H9 (cell line): ENCODE measurements at regions not wholly inside any gene's neighbourhood (a gene's known extent, or its start where the extent isn't known, plus 50 kb on each side); places are given as distances from the start of the nearest gene placed in this dataset.

Experiments
- DNase-seq: peaks from one replicate; pipeline ENCODE4 v3.0.0-alpha.2; 2017
- H2AFZ ChIP-seq: one replicate; pipeline ENCODE4 v1.6.1; 2013; ENCODE audit warnings: mild to moderate bottlenecking, low read length, control low read depth, moderate library complexity
- H2AK5ac ChIP-seq: 2 replicates; pipeline ENCODE4 v1.6.1; 2013; ENCODE audit warnings: low read length, control low read depth, mixed read lengths; ENCODE audit not compliant: insufficient read length
- H2BK120ac ChIP-seq: one replicate; pipeline ENCODE4 v1.6.1; 2013; ENCODE audit warnings: low read depth, mild to moderate bottlenecking, low read length, control low read depth, inconsistent platforms; ENCODE audit not compliant: poor library complexity, severe bottlenecking
- H2BK12ac ChIP-seq: 2 replicates; pipeline ENCODE4 v1.6.1; 2013; ENCODE audit warnings: low read length, control low read depth, mixed read lengths, low read depth; ENCODE audit not compliant: insufficient read length
- H2BK15ac ChIP-seq: 2 replicates; pipeline ENCODE4 v1.6.1; 2013; ENCODE audit warnings: low read depth, low read length, control low read depth
- H2BK20ac ChIP-seq: one replicate; pipeline ENCODE4 v1.6.1; 2013; ENCODE audit warnings: low read depth, mild to moderate bottlenecking, low read length, control low read depth, inconsistent platforms; ENCODE audit not compliant: poor library complexity, severe bottlenecking
- H2BK5ac ChIP-seq: 2 replicates; pipeline ENCODE4 v1.6.1; 2013; ENCODE audit warnings: low read length, control low read depth, mixed read lengths; ENCODE audit not compliant: insufficient read length
- H3K14ac ChIP-seq: 2 replicates; pipeline ENCODE4 v1.6.1; 2013; ENCODE audit warnings: low read length, control low read depth; ENCODE audit not compliant: insufficient read depth
- H3K18ac ChIP-seq: 2 replicates; pipeline ENCODE4 v1.6.1; 2013; ENCODE audit warnings: low read depth, mild to moderate bottlenecking, mixed read lengths, low read length, control low read depth; ENCODE audit not compliant: insufficient read length
- H3K23ac ChIP-seq: 2 replicates; pipeline ENCODE4 v1.6.1; 2013; ENCODE audit warnings: low read length, control low read depth, mixed read lengths, low read depth; ENCODE audit not compliant: insufficient read length
- H3K23me2 ChIP-seq: 2 replicates; pipeline ENCODE4 v1.6.1; 2013; ENCODE audit warnings: low read depth, mild to moderate bottlenecking, mixed read lengths, low read length, control low read depth; ENCODE audit not compliant: insufficient read length, poor library complexity, severe bottlenecking
- H3K27ac ChIP-seq: 2 replicates; pipeline ENCODE4 v1.5.1; 2013; ENCODE audit warnings: low read length, control low read depth, mixed read lengths, low read depth; ENCODE audit not compliant: insufficient read length
- H3K27me3 ChIP-seq: 2 replicates; pipeline ENCODE4 v1.6.1; 2013; ENCODE audit warnings: low read length, control low read depth, inconsistent platforms; ENCODE audit not compliant: insufficient read depth
- H3K4ac ChIP-seq: 2 replicates; pipeline ENCODE4 v1.6.1; 2013; ENCODE audit warnings: low read depth, mild to moderate bottlenecking, control low read depth, inconsistent platforms, low read length, moderate library complexity
- H3K4me1 ChIP-seq: 2 replicates; pipeline ENCODE4 v1.6.1; 2013; ENCODE audit warnings: low read length, control low read depth, inconsistent platforms; ENCODE audit not compliant: insufficient read depth
- H3K4me2 ChIP-seq: 2 replicates; pipeline ENCODE4 v1.6.1; 2013; ENCODE audit warnings: low read length, control low read depth, mixed read lengths; ENCODE audit not compliant: insufficient read length, insufficient read depth
- H3K56ac ChIP-seq: 2 replicates; pipeline ENCODE4 v1.6.1; 2013; ENCODE audit warnings: low read depth, mild to moderate bottlenecking, mixed read lengths, low read length, control low read depth; ENCODE audit not compliant: insufficient read length
- H3K79me1 ChIP-seq: 2 replicates; pipeline ENCODE4 v1.6.1; 2013; ENCODE audit warnings: low read depth, mild to moderate bottlenecking, moderate library complexity, low read length, control low read depth, inconsistent platforms; ENCODE audit not compliant: insufficient read depth, poor library complexity, severe bottlenecking
- H3K79me2 ChIP-seq: 2 replicates; pipeline ENCODE4 v1.6.1; 2013; ENCODE audit warnings: low read length, control low read depth, inconsistent platforms; ENCODE audit not compliant: insufficient read depth
- H3K9ac ChIP-seq: 2 replicates; pipeline ENCODE4 v1.6.1; 2013; ENCODE audit warnings: low read length, control low read depth, mixed read lengths; ENCODE audit not compliant: insufficient read length; ENCODE audit errors: extremely low read depth
- H3K9me3 ChIP-seq: one replicate; pipeline ENCODE4 v1.6.1; 2013; ENCODE audit warnings: low read depth, low read length, inconsistent platforms; ENCODE audit not compliant: control insufficient read depth
- H3T11ph ChIP-seq: one replicate; pipeline ENCODE4 v1.6.1; 2013; ENCODE audit warnings: mild to moderate bottlenecking, low read length, control low read depth, inconsistent platforms
- H4K20me1 ChIP-seq: one replicate; pipeline ENCODE4 v1.6.1; 2013; ENCODE audit not compliant: control insufficient read depth, insufficient read length, insufficient read depth
- H4K5ac ChIP-seq: 2 replicates; pipeline ENCODE4 v1.6.1; 2013; ENCODE audit warnings: low read depth, mild to moderate bottlenecking, mixed read lengths, low read length, control low read depth; ENCODE audit not compliant: insufficient read length
- H4K8ac ChIP-seq: replicated peaks from 2 replicates; pipeline ENCODE4 v1.6.1; 2013; ENCODE audit warnings: low read length, control low read depth, mixed read lengths, low read depth; ENCODE audit not compliant: insufficient read length
- H4K91ac ChIP-seq: 2 replicates; pipeline ENCODE4 v1.6.1; 2013; ENCODE audit warnings: low read depth, mild to moderate bottlenecking, moderate library complexity, mixed read lengths, low read length, control low read depth; ENCODE audit not compliant: insufficient read length
- H3K27ac Mint-ChIP-seq, 3 experiments: 2 replicates in 2 of 3; 3 replicates in 1 of 3; pipeline ENCODE4 v1.8.0; 2020 to 2021; ENCODE audit warnings: mixed read lengths in 3 of 3, mild to moderate bottlenecking in 1 of 3, moderate library complexity in 1 of 3
- H3K27me3 Mint-ChIP-seq: 2 replicates; pipeline ENCODE4 v1.8.0; 2021; ENCODE audit warnings: low read depth, mild to moderate bottlenecking, moderate library complexity, mixed read lengths
- H3K36me3 Mint-ChIP-seq, 3 experiments: 2 replicates in 2 of 3; 3 replicates in 1 of 3; pipeline ENCODE4 v1.8.0; 2020 to 2021; ENCODE audit warnings: low read depth in 3 of 3, mixed read lengths in 3 of 3; ENCODE audit not compliant: insufficient read depth in 1 of 3
- H3K4me1 Mint-ChIP-seq, 2 experiments: 2 replicates each; pipeline ENCODE4 v1.8.0; 2020; ENCODE audit warnings: mixed read lengths in 2 of 2
- H3K4me3 Mint-ChIP-seq, 2 experiments: 2 replicates in 1 of 2; 3 replicates in 1 of 2; pipeline ENCODE4 v1.8.0; 2020 to 2021; ENCODE audit warnings: mild to moderate bottlenecking in 2 of 2, mixed read lengths in 2 of 2, moderate library complexity in 1 of 2
- H3K9me3 Mint-ChIP-seq, 2 experiments: 2 replicates in 1 of 2; 3 replicates in 1 of 2; pipeline ENCODE4 v1.8.0; 2020; ENCODE audit warnings: mild to moderate bottlenecking in 2 of 2, mixed read lengths in 2 of 2, moderate library complexity in 1 of 2
- WGBS: extraction: QIAGEN DNeasy Blood & Tissue Kit; methylation state at CpG from one replicate; pipeline ENCODE4 v1.1.7; 2013; ENCODE audit warnings: missing lambda C conversion rate, low lambda C conversion rate, mixed read lengths; ENCODE audit not compliant: insufficient read length; ENCODE audit errors: extremely low coverage; 5-methylcytosine and 5-hydroxymethylcytosine counted together
- TF ChIP-seq, protein P1 (sequence below): fragments of 200-600 bp; sonication (generic); conservative IDR thresholded peaks from 3 replicates; pipeline ENCODE4 v1.8.0; 2021; ENCODE audit warnings: antibody characterized with exemption, mild to moderate bottlenecking

DNA sequence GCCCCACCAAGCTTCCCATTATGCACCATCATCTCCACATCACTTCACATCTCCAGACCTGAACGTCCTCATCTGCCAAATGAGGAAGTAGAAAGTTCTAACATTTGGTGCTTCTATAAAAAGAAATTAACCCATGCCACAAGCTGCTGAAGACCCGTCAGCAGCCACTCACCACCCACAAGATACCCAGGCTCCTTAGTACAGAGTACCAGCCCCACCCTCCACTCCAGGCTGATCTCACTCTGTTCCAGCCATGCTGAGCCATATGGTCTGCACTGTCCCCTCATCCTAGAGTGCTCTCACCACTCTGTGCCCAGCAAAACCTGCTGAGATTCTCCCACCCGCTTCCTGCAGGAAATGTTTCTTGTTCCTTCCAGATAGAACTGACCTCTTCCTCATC lies 240.8 kb upstream of the PPARGC1A start:
- no peak overlapping the region for H4K91ac ChIP-seq
- H3K56ac ChIP-seq: no peak overlapping the region
- H3K23me2 ChIP-seq: no peaks in the 10 kb centered on the region
- no CpG with 5 or more reads among the region's 3 CpGs for WGBS
- H2BK20ac ChIP-seq: no peak overlapping the region
- no peak overlapping the region for H3K9ac ChIP-seq
- no peak overlapping the region for H2AK5ac ChIP-seq
- H2BK5ac ChIP-seq: no peak overlapping the region
- no peaks in the 10 kb centered on the region for H3K27me3 ChIP-seq
- Mint-ChIP-seq H3K4me3 (no peak overlapping the region), H3K9me3 (no peaks in the 10 kb centered on the region; a peak in 1 of 5 replicates), H3K27ac (no peak overlapping the region; a peak in 1 of 7 replicates), H3K4me1 (peaks cover 0 to 11% of the 10 kb centered on the region in 2 experiments; a peak in 1 of 4 replicates), H3K27me3 (no peaks in the 10 kb centered on the region; the same call in 1 of the 2 replicates), H3K36me3 (no peaks in the 10 kb centered on the region)
- no peak overlapping the region for H3K14ac ChIP-seq
- no peaks in the 10 kb centered on the region for H4K20me1 ChIP-seq
- H3K79me1 ChIP-seq: no peaks in the 10 kb centered on the region
- no peak overlapping the region for H3K4me2 ChIP-seq
- DNase-seq: no peak
- H4K5ac ChIP-seq: no peak overlapping the region
- no peak overlapping the region for H2BK12ac ChIP-seq
- no peak overlapping the region for H2BK15ac ChIP-seq
- H3K4ac ChIP-seq: no peak overlapping the region
- no peak overlapping the region for H3K18ac ChIP-seq
- no peak overlapping the region for H3K23ac ChIP-seq
- H3K9me3 ChIP-seq: no peaks in the 10 kb centered on the region
- H3K4me1 ChIP-seq: no peaks in the 10 kb centered on the region
- H2BK120ac ChIP-seq: no peak overlapping the region
- no peak overlapping the region for H2AFZ ChIP-seq
- H3K79me2 ChIP-seq: no peaks in the 10 kb centered on the region
- no peak overlapping the region for H3T11ph ChIP-seq
- no peak overlapping the region for H4K8ac ChIP-seq
- H3K27ac ChIP-seq: no peak overlapping the region
- TF ChIP-seq, protein P1, sequence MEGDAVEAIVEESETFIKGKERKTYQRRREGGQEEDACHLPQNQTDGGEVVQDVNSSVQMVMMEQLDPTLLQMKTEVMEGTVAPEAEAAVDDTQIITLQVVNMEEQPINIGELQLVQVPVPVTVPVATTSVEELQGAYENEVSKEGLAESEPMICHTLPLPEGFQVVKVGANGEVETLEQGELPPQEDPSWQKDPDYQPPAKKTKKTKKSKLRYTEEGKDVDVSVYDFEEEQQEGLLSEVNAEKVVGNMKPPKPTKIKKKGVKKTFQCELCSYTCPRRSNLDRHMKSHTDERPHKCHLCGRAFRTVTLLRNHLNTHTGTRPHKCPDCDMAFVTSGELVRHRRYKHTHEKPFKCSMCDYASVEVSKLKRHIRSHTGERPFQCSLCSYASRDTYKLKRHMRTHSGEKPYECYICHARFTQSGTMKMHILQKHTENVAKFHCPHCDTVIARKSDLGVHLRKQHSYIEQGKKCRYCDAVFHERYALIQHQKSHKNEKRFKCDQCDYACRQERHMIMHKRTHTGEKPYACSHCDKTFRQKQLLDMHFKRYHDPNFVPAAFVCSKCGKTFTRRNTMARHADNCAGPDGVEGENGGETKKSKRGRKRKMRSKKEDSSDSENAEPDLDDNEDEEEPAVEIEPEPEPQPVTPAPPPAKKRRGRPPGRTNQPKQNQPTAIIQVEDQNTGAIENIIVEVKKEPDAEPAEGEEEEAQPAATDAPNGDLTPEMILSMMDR: no peak
